ENCODE measurements at regions not wholly inside any gene's neighbourhood (a gene's known extent, or its start where the extent isn't known, plus 50 kb on each side); places are given as distances from the start of the nearest gene placed in this dataset.

- no peak for DNase-seq (ENCODE audit: low spot score)
Measured at GRCh38 chr17:34182036-34182803, 72.9 kb upstream of the CCL2 start.

- no peak for DNase-seq (ENCODE audit: low spot score)
Measured at GRCh38 chr17:34195987-34196386, 59.1 kb upstream of the CCL2 start.

- DNase-seq (ENCODE audit: low spot score): no peak
Measured at GRCh38 chr17:34198519-34198918, 56.6 kb upstream of the CCL2 start.

GRCh38 chr17:34199454-34199853 lies 55.6 kb upstream of the CCL2 start:
- DNase-seq (ENCODE audit: low spot score): no peak

- DNase-seq (ENCODE audit: low spot score): peak; percentile 80
Measured at GRCh38 chr17:34199932-34200534, 55.1 kb upstream of the CCL2 start.

GRCh38 chr17:34201225-34201624 lies 53.9 kb upstream of the CCL2 start:
- DNase-seq (ENCODE audit: low spot score): no peak

- DNase-seq (ENCODE audit: low spot score): no peak
Measured at GRCh38 chr17:34201767-34202166, 53.3 kb upstream of the CCL2 start.

- no peak for DNase-seq (ENCODE audit: low spot score)
Measured at GRCh38 chr17:34203018-34203638, 52.0 kb upstream of the CCL2 start.

GRCh38 chr17:34204402-34204801 lies 50.7 kb upstream of the CCL2 start:
- DNase-seq (ENCODE audit: low spot score): no peak

Measured in SW480 (cell line).